Immature natural killer cell (primary cell): ENCODE measurements at regions not wholly inside any gene's neighbourhood (a gene's known extent, or its start where the extent isn't known, plus 50 kb on each side); places are given as distances from the start of the nearest gene placed in this dataset.

ENCODE experiments used
- DNase-seq, 3 donors: peaks; one replicate each; pipeline ENCODE4 v3.0.0; 2022; ENCODE audit warnings: mixed read lengths in 1 of 3
- H3K27ac Mint-ChIP-seq, 6 donors: one replicate each; pipeline ENCODE4 v1.8.0; 2020; ENCODE audit warnings: mixed read lengths in 6 of 6, mild to moderate bottlenecking in 5 of 6, inconsistent platforms in 4 of 6, moderate library complexity in 3 of 6
- H3K27me3 Mint-ChIP-seq, 3 donors: one replicate each; pipeline ENCODE4 v1.8.0; 2020 to 2021; ENCODE audit warnings: low read depth in 3 of 3, mild to moderate bottlenecking in 3 of 3, mixed read lengths in 3 of 3, moderate library complexity in 3 of 3, inconsistent platforms in 1 of 3
- H3K36me3 Mint-ChIP-seq, 3 donors: one replicate each; pipeline ENCODE4 v1.8.0; 2020; ENCODE audit warnings: mixed read lengths in 3 of 3, inconsistent platforms in 2 of 3, mild to moderate bottlenecking in 2 of 3
- H3K4me1 Mint-ChIP-seq, 2 donors: one replicate each; pipeline ENCODE4 v1.8.0; 2020; ENCODE audit warnings: inconsistent platforms in 2 of 2, mild to moderate bottlenecking in 2 of 2, mixed read lengths in 2 of 2, moderate library complexity in 1 of 2
- H3K4me3 Mint-ChIP-seq, 5 donors: one replicate each; pipeline ENCODE4 v1.8.0; 2020; ENCODE audit warnings: mild to moderate bottlenecking in 5 of 5, mixed read lengths in 5 of 5, inconsistent platforms in 3 of 5, moderate library complexity in 3 of 5
- H3K9me3 Mint-ChIP-seq, 6 donors: one replicate each; pipeline ENCODE4 v1.8.0; 2020; ENCODE audit warnings: mild to moderate bottlenecking in 6 of 6, mixed read lengths in 6 of 6, inconsistent platforms in 4 of 6, moderate library complexity in 3 of 6

DNA sequence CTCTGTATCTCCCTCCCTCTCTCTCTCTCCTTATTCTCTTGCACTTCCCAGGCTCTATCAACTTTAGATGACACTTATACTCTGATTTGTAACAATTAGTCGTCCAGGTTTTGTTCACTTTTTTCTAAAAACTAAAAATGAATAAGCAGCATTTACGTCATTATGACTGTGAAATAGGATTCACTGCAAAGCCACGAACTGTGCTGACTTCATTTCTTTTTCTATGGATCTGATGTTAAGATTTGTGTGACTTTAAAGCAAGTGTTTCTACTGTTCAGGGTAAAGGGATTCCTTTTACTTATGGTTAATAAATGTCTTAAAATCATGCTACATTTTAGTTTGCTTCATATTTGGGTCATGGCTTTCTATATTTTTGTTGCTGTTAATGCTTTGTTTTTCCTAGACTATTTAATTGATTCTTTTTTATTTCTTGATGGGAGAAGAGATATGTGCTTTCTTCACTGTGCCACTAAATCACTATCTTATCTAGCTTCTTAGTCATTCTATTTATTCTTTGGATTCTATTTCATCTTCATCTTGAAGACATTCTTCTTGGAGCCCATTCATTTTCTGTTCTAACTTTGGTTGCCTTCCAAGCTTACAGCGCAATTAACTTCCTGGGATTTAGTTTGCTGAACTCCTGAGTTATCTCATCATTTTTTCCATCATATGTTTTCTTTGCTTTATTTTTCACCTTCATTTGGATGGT, 480.4 kb upstream of the TRIB2 start:
- no peak overlapping the region for H3K27ac Mint-ChIP-seq
- no peak for DNase-seq
- no peaks in the 10 kb centered on the region for H3K9me3 Mint-ChIP-seq
- peaks cover 0 to 3% (median 2%) of the 10 kb centered on the region in 3 donors for H3K36me3 Mint-ChIP-seq
- no peaks in the 10 kb centered on the region for H3K4me1 Mint-ChIP-seq
- peaks cover 0 to 7% (median 0%) of the 10 kb centered on the region in 3 donors for H3K27me3 Mint-ChIP-seq
- H3K4me3 Mint-ChIP-seq = no peak overlapping the region

DNA sequence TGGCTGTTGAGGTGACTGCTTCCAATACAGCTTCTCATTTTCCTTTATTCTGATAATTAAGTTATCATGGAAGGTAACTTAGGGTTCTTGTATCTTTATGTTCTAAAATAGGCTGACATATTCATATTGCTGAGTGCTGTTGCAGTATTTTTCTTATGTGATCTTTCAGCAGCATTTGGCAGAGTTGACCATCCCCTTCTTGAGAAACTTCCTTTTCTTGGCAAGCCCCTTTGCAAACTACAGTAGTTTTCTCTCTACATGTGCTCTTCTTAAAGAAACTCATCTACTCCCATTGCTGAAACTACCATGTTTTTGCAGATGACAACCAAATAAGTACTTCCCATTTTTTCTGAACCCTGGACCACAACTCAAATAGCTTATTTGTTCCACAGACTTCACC, 476.5 kb upstream of the TRIB2 start:
- Mint-ChIP-seq H3K27ac (no peak overlapping the region), H3K4me3 (no peak overlapping the region), H3K4me1 (no peaks in the 10 kb centered on the region), H3K36me3 (peaks cover 0 to 3% (median 0%) of the 10 kb centered on the region in 3 donors), H3K9me3 (no peaks in the 10 kb centered on the region), H3K27me3 (peaks cover 0 to 10% (median 1%) of the 10 kb centered on the region in 3 donors)
- no peak for DNase-seq

DNA sequence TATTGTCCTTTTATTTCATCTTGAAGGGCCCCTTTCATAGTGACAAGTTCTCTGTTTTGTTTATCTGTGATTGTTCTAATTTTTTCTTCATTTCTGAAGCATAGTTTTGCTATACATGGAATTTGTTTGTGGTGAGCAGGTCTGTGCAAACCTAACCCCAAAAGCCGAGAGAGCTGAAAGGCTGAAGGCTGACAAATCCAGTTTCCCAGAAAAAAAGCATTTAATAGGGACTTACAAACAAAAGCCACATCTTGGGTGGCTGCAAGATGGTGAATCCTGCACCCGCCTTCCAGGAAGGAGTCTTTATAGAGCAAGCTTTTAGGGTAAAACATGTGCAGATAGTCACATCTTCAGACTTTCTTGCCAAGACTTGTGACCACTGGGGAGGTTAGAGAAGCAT, 473.4 kb upstream of the TRIB2 start:
- DNase-seq = no peak
- Mint-ChIP-seq H3K36me3 (no peaks in the 10 kb centered on the region), H3K4me3 (no peak overlapping the region), H3K9me3 (no peaks in the 10 kb centered on the region), H3K27me3 (peaks cover 0 to 15% (median 2%) of the 10 kb centered on the region in 3 donors), H3K27ac (no peak overlapping the region), H3K4me1 (no peaks in the 10 kb centered on the region)

DNA sequence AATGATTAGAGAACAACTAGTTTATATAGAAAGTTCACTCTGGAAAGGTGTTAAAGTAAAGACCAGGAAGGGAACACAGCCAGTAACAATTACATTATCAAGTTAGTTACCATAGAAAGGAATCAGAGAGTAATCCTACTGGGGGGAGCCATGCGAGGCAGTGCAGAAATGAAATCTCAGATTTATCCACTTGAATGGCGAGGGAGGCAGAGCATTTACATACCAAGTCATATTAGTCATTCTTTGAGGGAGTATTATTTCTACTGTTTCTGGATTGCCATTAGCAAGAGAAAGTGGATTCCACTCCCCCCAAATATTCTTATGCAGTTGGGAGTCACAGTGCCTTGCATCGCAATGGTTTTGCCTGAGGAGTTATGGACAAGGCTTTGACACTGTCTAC, 472.7 kb upstream of the TRIB2 start:
- DNase-seq = no peak
- Mint-ChIP-seq H3K4me3 (no peak overlapping the region), H3K27ac (no peak overlapping the region), H3K27me3 (peaks cover 0 to 15% (median 2%) of the 10 kb centered on the region in 3 donors), H3K36me3 (no peaks in the 10 kb centered on the region), H3K4me1 (no peaks in the 10 kb centered on the region), H3K9me3 (no peaks in the 10 kb centered on the region)

DNA sequence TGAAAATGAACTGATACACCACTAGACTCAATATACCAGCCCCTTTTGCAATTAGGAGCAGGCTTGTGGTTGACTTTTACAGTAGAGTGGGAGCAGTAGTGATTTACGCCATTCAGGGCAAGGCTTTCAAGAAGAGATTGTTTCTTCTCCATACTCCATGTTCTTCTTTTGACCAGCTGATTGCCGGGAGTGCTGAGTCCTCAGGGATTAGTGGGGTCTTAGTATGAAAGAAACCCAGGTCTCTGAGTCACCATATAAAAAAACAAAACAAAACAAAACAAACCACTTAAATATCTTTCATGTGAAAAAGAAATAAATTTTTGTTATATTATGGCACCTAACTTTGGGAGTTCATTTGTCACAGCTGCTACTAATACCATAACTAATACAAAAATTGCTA, 465.6 kb upstream of the TRIB2 start:
- DNase-seq = no peak
- Mint-ChIP-seq H3K27me3 (peaks cover 0 to 4% (median 3%) of the 10 kb centered on the region in 3 donors), H3K27ac (no peak overlapping the region), H3K4me3 (no peak overlapping the region), H3K36me3 (peaks cover 0 to 3% (median 0%) of the 10 kb centered on the region in 3 donors), H3K9me3 (no peaks in the 10 kb centered on the region), H3K4me1 (peaks cover 0 to under 1% of the 10 kb centered on the region in 2 donors)

DNA sequence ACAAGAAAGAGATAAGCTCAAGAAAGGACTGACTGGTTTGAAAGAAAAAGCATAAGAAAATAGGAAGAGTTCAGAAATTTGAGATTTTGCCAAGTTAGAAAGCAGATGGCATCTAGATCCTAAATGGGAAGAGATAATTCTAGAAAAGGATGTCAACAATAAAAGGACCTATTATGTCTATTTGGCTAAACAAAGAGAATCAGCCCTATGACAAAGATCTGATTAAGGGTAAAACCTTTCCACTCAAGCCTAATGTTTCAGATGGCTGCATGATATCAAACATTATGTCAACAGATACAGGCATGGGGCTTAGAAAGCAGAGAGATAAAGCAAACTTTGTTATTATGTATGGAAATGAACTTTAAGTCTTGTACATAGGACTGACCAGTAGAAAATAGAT, 465.0 kb upstream of the TRIB2 start:
- peaks cover 0 to 3% (median 1%) of the 10 kb centered on the region in 3 donors for H3K27me3 Mint-ChIP-seq
- H3K9me3 Mint-ChIP-seq = no peaks in the 10 kb centered on the region
- H3K36me3 Mint-ChIP-seq = peaks cover 0 to 3% (median 0%) of the 10 kb centered on the region in 3 donors
- no peak overlapping the region for H3K27ac Mint-ChIP-seq
- no peak for DNase-seq
- no peak overlapping the region for H3K4me3 Mint-ChIP-seq
- peaks cover 0 to 7% of the 10 kb centered on the region in 2 donors for H3K4me1 Mint-ChIP-seq

DNA sequence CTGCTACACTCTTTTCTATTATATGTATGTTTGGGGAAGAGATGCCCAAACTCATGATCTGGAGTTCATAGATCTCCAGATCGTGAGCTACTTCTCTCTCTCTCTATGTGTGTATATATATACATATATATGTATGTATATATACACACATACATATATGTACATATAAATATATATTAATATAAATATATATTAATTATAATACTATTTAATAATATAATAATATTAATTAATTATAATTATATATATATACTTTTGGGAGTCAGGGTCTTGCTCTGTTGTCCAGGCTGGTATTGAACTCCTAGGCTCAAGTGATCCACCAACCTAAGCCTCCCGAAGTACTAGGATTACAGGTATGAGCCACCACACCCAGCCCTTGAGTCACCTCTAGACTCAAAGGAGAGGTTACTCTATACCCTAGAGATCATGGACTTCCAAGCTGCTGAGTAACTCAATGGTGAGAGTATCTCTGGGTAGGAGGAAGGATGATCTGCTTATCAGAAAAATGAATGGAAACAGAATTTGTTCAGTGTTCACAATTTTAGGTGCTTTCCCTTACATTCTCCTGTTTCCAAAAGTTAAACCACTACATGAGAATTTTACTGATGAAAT, 463.5 kb upstream of the TRIB2 start:
- Mint-ChIP-seq H3K27ac (no peak overlapping the region), H3K4me3 (no peak overlapping the region), H3K27me3 (peaks cover 0 to 5% (median 1%) of the 10 kb centered on the region in 3 donors), H3K9me3 (no peaks in the 10 kb centered on the region), H3K4me1 (peaks cover 0 to 9% of the 10 kb centered on the region in 2 donors), H3K36me3 (peaks cover 0 to 3% (median 0%) of the 10 kb centered on the region in 3 donors)
- no peak for DNase-seq

DNA sequence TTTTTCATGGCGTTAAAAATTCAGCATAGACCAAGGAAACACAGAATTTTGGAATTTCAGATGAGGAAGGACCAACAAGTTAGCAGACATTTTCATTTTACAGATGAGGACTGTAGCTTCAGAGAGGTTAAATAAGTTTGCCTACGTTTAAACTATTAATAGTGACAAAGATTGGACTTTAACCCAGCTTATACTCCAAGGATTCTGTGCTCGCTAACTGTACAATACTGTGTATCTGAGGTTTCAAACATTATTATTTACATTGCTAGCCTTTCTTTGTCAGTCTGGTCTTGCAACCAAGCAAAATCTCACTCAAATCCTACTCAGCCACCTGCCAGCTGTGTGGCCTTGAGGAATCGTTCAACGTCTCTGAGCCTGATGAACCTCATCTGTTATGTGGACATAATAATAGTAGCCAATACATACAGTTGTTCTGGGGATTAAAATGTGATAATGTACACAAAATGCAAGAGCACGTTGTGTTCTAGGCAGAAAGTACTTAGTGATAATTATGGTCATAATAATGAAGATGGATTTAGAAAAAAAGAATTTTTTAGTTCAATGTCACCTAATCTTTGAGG, 462.4 kb upstream of the TRIB2 start:
- Mint-ChIP-seq H3K27ac (no peak overlapping the region), H3K36me3 (peaks cover 0 to 3% (median 0%) of the 10 kb centered on the region in 3 donors), H3K4me1 (peaks cover 0 to 9% of the 10 kb centered on the region in 2 donors), H3K4me3 (no peak overlapping the region), H3K9me3 (no peaks in the 10 kb centered on the region), H3K27me3 (peaks cover 0 to 5% (median 1%) of the 10 kb centered on the region in 3 donors)
- DNase-seq = no peak

DNA sequence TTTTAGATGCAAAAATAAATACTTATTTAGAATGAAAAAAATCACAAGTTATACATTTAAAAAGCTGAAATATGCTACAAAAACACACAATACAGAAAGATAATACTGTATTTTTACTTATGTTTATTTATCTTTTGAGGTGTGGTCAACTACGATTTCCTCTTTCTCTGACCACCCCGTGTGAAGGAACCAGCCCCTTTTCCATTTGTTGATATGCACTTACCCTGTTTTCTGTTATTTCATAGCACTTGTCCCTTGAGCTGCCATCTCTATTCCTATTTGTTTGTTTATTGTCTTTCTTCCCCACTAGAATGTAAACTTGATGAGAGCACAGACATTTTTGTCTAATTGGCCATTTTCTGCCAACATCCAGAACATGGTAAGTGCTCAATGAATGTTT, 460.5 kb upstream of the TRIB2 start:
- DNase-seq = no peak
- no peak overlapping the region for H3K27ac Mint-ChIP-seq
- peaks cover 0 to 5% (median 1%) of the 10 kb centered on the region in 3 donors for H3K27me3 Mint-ChIP-seq

DNA sequence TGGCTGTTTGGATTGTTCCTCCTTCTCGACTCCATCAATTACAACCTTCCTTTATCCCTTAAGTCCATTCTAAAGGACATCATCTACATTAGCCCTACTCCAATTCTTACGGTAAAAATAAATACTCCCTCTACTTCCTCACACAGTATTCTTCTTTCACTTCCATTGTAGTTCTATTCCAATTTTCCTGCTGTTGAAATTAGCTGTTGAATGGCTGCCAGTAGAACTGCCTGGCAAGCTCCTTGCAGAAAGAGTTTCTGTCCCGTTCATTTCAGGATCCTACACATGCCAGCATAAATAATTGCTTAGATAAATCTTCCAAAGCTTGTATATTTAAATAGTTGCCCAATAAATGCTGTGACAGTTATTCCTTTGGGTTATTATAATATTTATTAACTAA, 459.3 kb upstream of the TRIB2 start:
- H3K4me3 Mint-ChIP-seq = no peak overlapping the region
- no peak for DNase-seq
- H3K4me1 Mint-ChIP-seq = peaks cover 0 to 9% of the 10 kb centered on the region in 2 donors
- H3K9me3 Mint-ChIP-seq = no peaks in the 10 kb centered on the region
- peaks cover 0 to 5% (median 1%) of the 10 kb centered on the region in 3 donors for H3K27me3 Mint-ChIP-seq
- no peak overlapping the region for H3K27ac Mint-ChIP-seq
- peaks cover 0 to 5% (median 0%) of the 10 kb centered on the region in 3 donors for H3K36me3 Mint-ChIP-seq

More for the DNA sequence above, 460.5 kb upstream of the TRIB2 start:
- H3K4me1 Mint-ChIP-seq = peaks cover 0 to 9% of the 10 kb centered on the region in 2 donors
- H3K36me3 Mint-ChIP-seq = peaks cover 0 to 2% (median 0%) of the 10 kb centered on the region in 3 donors
- no peak overlapping the region for H3K4me3 Mint-ChIP-seq
- no peaks in the 10 kb centered on the region for H3K9me3 Mint-ChIP-seq

DNA sequence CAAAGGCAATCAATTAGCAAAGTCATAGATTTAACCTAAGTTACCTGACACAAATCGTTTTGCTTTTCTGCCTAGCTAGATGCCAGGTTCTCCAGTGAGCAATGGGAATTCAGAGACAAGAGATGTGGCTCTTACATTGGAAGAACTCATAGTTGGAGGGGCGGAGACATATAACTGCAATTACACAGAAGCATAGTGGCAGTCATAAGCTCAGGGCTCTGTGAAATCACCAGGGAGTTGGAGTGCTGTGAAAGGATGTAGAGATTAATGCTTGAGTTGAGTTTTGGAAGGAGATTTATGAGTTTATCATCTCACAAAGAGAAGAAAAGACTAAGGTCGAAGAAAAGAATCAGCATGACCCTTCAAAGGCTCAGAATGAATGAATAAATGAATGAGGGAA, 457.2 kb upstream of the TRIB2 start:
- Mint-ChIP-seq H3K27me3 (peaks cover 1 to 5% (median 1%) of the 10 kb centered on the region in 3 donors), H3K27ac (no peak overlapping the region), H3K36me3 (peaks cover 0 to 5% (median 0%) of the 10 kb centered on the region in 3 donors), H3K9me3 (no peaks in the 10 kb centered on the region), H3K4me3 (no peak overlapping the region), H3K4me1 (peaks cover 4 to 9% of the 10 kb centered on the region in 2 donors)
- DNase-seq = no peak

DNA sequence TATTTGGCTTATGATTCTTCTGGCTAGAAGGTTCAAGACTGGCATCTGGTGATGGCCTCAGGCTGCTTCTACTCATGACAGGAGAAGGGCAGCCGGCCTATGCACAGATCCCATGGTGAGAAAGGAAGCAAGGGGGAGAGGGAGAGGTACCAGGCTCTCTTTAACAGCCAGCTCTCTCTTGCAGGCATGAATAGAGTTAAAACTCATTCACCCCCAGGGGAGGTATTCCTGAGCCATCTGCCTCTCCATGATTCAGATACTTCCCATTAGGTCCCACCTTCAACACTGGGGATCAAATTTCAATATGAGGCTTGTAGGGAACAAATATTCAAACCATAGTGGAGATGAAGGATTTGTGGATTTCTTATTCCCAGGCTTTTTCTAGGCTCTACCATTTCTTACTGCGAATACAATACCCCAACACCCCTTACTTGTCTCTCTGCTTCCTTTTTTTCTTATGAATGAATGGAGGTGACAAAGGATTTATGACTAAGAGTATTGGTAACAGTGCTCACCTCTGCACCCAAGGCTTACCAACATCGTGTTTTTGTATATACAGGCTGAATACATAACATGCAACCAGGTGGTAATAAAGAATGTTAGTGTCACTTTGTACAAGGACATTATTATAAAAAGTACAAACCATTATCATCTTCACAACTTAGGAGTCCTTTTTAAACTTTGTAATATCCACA, 454.6 kb upstream of the TRIB2 start:
- peaks cover 0 to 5% of the 10 kb centered on the region in 2 donors for H3K4me1 Mint-ChIP-seq
- H3K36me3 Mint-ChIP-seq = peaks cover 0 to 5% (median 3%) of the 10 kb centered on the region in 3 donors
- no peaks in the 10 kb centered on the region for H3K9me3 Mint-ChIP-seq
- no peak for DNase-seq
- no peak overlapping the region for H3K4me3 Mint-ChIP-seq
- H3K27me3 Mint-ChIP-seq = peaks cover 0 to 2% (median 2%) of the 10 kb centered on the region in 3 donors
- H3K27ac Mint-ChIP-seq = no peak overlapping the region

DNA sequence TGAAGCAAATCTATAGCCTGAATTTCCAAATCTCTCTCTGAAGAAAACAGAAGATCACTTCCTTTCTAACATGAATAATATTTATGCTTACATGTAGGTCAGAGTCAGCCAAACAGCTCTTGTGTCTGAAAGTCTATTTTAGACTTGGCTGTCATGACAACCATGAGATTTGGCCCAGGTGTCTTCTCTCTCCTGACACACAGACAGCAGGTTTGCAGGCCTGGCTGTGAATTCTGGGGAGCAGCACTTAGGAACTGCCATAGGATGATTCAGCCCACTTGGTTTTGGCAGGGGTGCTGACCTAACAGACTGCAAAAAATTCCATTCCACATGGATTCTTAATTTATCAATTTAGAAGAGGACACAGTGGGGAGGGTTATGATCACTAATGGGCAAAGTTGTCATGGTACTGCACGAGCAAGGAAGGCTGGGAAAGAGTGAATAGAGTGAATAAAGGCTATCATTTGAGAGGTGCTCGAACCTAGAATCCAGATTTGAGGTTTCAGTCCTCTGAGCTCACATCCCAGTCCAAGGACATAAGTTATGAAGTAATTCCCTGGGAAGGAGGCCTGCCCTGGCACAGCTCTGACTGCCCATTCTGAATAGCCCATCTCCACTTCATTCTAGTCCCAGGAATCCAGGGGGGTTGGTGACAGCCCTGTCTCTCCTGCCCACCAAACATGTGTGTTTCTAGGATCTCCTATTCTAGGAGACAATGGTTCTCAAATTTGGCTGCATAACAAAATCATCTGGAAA, 453.9 kb upstream of the TRIB2 start:
- H3K27ac Mint-ChIP-seq = no peak overlapping the region
- no peak for DNase-seq
- H3K9me3 Mint-ChIP-seq = no peaks in the 10 kb centered on the region
- H3K27me3 Mint-ChIP-seq = peaks cover 0 to 2% (median 2%) of the 10 kb centered on the region in 3 donors
- peaks cover 0 to 5% of the 10 kb centered on the region in 2 donors for H3K4me1 Mint-ChIP-seq
- peaks cover 0 to 6% (median 3%) of the 10 kb centered on the region in 3 donors for H3K36me3 Mint-ChIP-seq
- no peak overlapping the region for H3K4me3 Mint-ChIP-seq
